Karpas-422 (cell line): ENCODE measurements at regions not wholly inside any gene's neighbourhood (a gene's known extent, or its start where the extent isn't known, plus 50 kb on each side); places are given as distances from the start of the nearest gene placed in this dataset.

Experiments
- DNase-seq: peaks from one replicate; pipeline ENCODE4 v3.0.0-alpha.2; 2015
- H2AFZ ChIP-seq: fragments of 200-600 bp; sonication (generic); 2 replicates; pipeline ENCODE4 v1.6.1; 2014; ENCODE audit warnings: antibody characterized with exemption, low read length, mixed read lengths
- H3K27ac ChIP-seq: fragments of 200-600 bp; sonication (generic); 2 replicates; pipeline ENCODE4 v1.5.1; 2014; ENCODE audit warnings: mild to moderate bottlenecking, low read length, moderate library complexity
- H3K27me3 ChIP-seq: fragments of 200-600 bp; sonication (generic); 2 replicates; pipeline ENCODE4 v1.6.1; 2014; ENCODE audit warnings: low read length, mixed read lengths
- H3K36me3 ChIP-seq: fragments of 200-600 bp; sonication (generic); 2 replicates; pipeline ENCODE4 v1.6.1; 2014; ENCODE audit warnings: low read length, mixed read lengths; ENCODE audit not compliant: insufficient read depth
- H3K4me1 ChIP-seq: fragments of 200-600 bp; sonication (generic); 2 replicates; pipeline ENCODE4 v1.6.1; 2014; ENCODE audit warnings: mild to moderate bottlenecking, low read length, mixed read lengths
- H3K4me2 ChIP-seq: fragments of 200-600 bp; sonication (generic); 2 replicates; pipeline ENCODE4 v1.6.1; 2014; ENCODE audit warnings: low read length, low read depth, mild to moderate bottlenecking; ENCODE audit not compliant: poor library complexity, severe bottlenecking
- H3K4me3 ChIP-seq: fragments of 200-600 bp; sonication (generic); 2 replicates; pipeline ENCODE4 v1.5.1; 2014; ENCODE audit warnings: mild to moderate bottlenecking, antibody characterized with exemption, low read length, mixed read lengths
- H3K79me2 ChIP-seq: fragments of 200-600 bp; sonication (generic); 2 replicates; pipeline ENCODE4 v1.6.1; 2014; ENCODE audit warnings: mild to moderate bottlenecking, low read length, mixed read lengths
- H3K9ac ChIP-seq: fragments of 200-600 bp; sonication (generic); 2 replicates; pipeline ENCODE4 v1.6.0; 2014; ENCODE audit warnings: low read length
- H3K9me2 ChIP-seq: fragments of 200-600 bp; sonication (generic), shearing (Covaris generic); replicated peaks from 2 replicates; pipeline ENCODE4 v1.6.0; 2014; ENCODE audit warnings: mild to moderate bottlenecking, low read length, moderate library complexity; ENCODE audit not compliant: insufficient read depth
- H3K9me3 ChIP-seq: fragments of 300-700, 200-600 bp; sonication (generic); 2 replicates; pipeline ENCODE4 v1.6.1; 2014; ENCODE audit warnings: low read length, mixed read lengths
- H4K20me1 ChIP-seq: fragments of 200-600 bp; sonication (generic); 2 replicates; pipeline ENCODE4 v1.6.1; 2014; ENCODE audit warnings: mild to moderate bottlenecking, antibody characterized with exemption, low read length, low read depth; ENCODE audit not compliant: insufficient read depth

DNA sequence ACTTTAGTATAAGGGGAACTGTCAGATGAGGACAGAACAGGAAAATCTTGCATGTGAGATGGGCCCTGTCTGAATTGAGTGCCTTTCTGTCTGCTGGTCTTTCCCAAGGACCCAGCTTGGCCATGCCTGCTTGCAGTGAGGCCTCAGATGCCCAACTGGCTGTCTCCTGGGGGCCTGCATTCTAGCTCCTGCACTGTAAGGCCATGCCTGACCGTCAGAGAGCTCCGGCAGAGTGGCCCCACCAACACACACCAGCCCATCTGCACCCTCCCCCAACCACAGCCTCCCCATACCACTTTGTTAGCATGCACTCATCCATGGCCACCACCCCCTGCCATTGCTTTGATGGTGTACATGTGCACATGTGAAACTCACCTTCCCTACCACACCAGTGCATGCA is 190.4 kb upstream of the RPRM start:
- no peak overlapping the region for H3K4me3 ChIP-seq
- H4K20me1 ChIP-seq, result no peaks in the 10 kb centered on the region
- no peak overlapping the region for H3K4me2 ChIP-seq
- H2AFZ ChIP-seq, result no peak overlapping the region
- no peak overlapping the region for H3K27ac ChIP-seq
- H3K9me3 ChIP-seq, result no peaks in the 10 kb centered on the region
- no peak for DNase-seq
- H3K27me3 ChIP-seq, result no peaks in the 10 kb centered on the region
- H3K79me2 ChIP-seq, result no peaks in the 10 kb centered on the region
- no peak overlapping the region for H3K9ac ChIP-seq
- no peaks in the 10 kb centered on the region for H3K4me1 ChIP-seq
- H3K9me2 ChIP-seq, result no peaks in the 10 kb centered on the region
- no peaks in the 10 kb centered on the region for H3K36me3 ChIP-seq

- Histone ChIP-seq H3K9me3 (no peaks in the 10 kb centered on the region), H3K27me3 (no peaks in the 10 kb centered on the region), H3K4me1 (no peaks in the 10 kb centered on the region), H2AFZ (no peak overlapping the region), H3K9me2 (no peaks in the 10 kb centered on the region; the same call in 1 of the 2 replicates), H3K79me2 (no peaks in the 10 kb centered on the region), H3K4me2 (no peak overlapping the region), H3K36me3 (no peaks in the 10 kb centered on the region), H3K9ac (no peak overlapping the region), H3K4me3 (no peak overlapping the region), H3K27ac (no peak overlapping the region), H4K20me1 (no peaks in the 10 kb centered on the region)
- no peak for DNase-seq
Observed at GRCh38 chr2:153710128-153710527, 161.6 kb upstream of the GALNT13 start.

DNA sequence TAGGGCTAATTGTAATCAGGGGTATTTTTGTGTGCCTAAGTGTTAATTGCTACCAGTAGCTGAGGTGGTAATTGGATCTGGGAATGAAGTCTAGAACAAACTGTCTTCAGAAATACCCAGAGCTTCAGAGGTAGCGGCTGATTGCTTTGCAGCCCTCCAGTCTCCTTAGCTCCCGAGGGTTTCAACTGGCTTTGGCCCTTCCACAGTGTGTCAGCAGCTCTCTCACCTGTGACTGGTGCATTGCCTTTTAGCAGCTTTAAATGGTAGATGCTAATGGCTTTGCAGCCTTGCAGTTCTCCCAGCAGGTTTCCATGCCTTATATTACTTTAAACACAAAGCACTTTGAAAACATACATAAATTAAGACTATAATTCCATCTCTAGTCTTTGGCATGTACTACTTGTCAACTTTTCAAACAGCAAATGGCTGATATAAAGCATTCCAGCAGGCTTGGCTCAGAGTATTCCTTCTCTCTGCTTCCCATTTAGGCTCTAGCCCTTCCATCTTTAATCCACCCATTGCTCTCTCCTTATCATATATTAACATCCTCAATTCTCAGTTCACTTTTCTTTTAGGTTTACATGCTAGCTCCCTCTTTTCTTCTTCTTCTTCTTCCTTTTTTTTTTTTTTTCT is 156.4 kb upstream of the GALNT13 start:
- Histone ChIP-seq H2AFZ (no peak overlapping the region), H3K4me2 (no peak overlapping the region), H3K4me1 (no peaks in the 10 kb centered on the region), H3K9me3 (no peaks in the 10 kb centered on the region), H3K79me2 (no peaks in the 10 kb centered on the region), H3K27ac (no peak overlapping the region), H3K36me3 (no peaks in the 10 kb centered on the region), H3K27me3 (no peaks in the 10 kb centered on the region), H3K9me2 (no peaks in the 10 kb centered on the region; the same call in 1 of the 2 replicates), H4K20me1 (no peaks in the 10 kb centered on the region), H3K4me3 (no peak overlapping the region), H3K9ac (no peak overlapping the region)
- DNase-seq, result no peak

DNA sequence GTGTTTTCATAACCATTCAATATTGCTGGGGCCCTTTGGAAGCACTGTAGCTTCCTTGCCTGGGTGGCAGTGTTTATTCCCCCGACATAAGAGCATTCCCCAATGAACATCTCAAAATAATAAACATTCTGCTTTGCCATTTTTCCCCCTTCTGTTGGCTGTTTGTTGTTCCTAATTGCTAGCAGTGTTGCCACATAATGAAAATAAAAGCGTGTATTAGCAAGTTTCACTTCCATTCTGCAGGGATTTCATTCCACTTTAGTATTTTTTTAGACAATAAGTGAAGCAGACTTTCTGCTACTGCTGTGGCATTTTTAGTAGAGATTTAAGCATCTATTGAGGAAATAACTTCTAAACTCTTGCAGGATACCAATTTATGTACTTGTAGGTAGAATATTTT is 154.7 kb upstream of the GALNT13 start:
- H3K36me3 ChIP-seq, result no peaks in the 10 kb centered on the region
- H3K27ac ChIP-seq, result no peak overlapping the region
- no peaks in the 10 kb centered on the region for H3K79me2 ChIP-seq
- no peak for DNase-seq
- no peaks in the 10 kb centered on the region; the same call in 1 of the 2 replicates for H3K9me2 ChIP-seq
- H3K4me1 ChIP-seq, result no peaks in the 10 kb centered on the region
- no peaks in the 10 kb centered on the region for H3K9me3 ChIP-seq
- H4K20me1 ChIP-seq, result no peaks in the 10 kb centered on the region
- no peak overlapping the region for H3K9ac ChIP-seq
- H3K27me3 ChIP-seq, result no peaks in the 10 kb centered on the region
- H3K4me3 ChIP-seq, result no peak overlapping the region
- no peak overlapping the region for H3K4me2 ChIP-seq
- no peak overlapping the region for H2AFZ ChIP-seq

DNA sequence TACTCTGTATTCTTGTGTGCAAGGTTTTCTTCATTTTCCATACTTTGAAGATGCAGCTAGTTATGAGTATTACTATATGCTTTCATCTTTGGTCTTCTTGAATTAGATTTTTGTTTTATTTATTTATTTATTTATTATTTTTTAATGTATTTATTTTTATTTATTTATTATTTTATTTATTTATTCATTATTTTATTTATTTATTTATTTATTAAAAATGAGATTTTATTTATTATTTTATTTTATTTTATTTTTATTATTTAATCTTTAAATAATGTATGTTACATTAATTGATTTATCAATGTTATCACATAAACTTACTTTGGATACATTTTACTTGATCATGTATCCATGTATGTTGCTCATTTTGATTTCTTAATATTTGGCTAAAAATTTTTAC is 132.3 kb upstream of the GALNT13 start:
- H3K4me1 ChIP-seq, result no peaks in the 10 kb centered on the region
- H3K9ac ChIP-seq, result no peak overlapping the region
- DNase-seq, result no peak
- no peaks in the 10 kb centered on the region for H3K9me2 ChIP-seq
- no peak overlapping the region for H2AFZ ChIP-seq
- 0 out of 2 replicates have a peak, but pooled peaks cover 3% of the 10 kb centered on the region for H3K9me3 ChIP-seq
- H3K27me3 ChIP-seq, result no peaks in the 10 kb centered on the region
- H3K4me2 ChIP-seq, result no peak overlapping the region
- no peaks in the 10 kb centered on the region for H3K79me2 ChIP-seq
- no peaks in the 10 kb centered on the region for H3K36me3 ChIP-seq
- no peaks in the 10 kb centered on the region for H4K20me1 ChIP-seq
- H3K4me3 ChIP-seq, result no peak overlapping the region
- no peak overlapping the region for H3K27ac ChIP-seq

- Histone ChIP-seq H3K9me2 (no peaks in the 10 kb centered on the region), H4K20me1 (no peaks in the 10 kb centered on the region), H3K9ac (no peak overlapping the region), H3K4me2 (no peak overlapping the region), H3K27ac (no peak overlapping the region), H3K79me2 (no peaks in the 10 kb centered on the region), H3K9me3 (peaks cover 6% of the 10 kb centered on the region), H3K36me3 (no peaks in the 10 kb centered on the region), H2AFZ (no peak overlapping the region), H3K4me3 (no peak overlapping the region), H3K4me1 (no peaks in the 10 kb centered on the region), H3K27me3 (no peaks in the 10 kb centered on the region)
- DNase-seq, result no peak
Observed at GRCh38 chr2:153761936-153762335, 109.8 kb upstream of the GALNT13 start.

DNA sequence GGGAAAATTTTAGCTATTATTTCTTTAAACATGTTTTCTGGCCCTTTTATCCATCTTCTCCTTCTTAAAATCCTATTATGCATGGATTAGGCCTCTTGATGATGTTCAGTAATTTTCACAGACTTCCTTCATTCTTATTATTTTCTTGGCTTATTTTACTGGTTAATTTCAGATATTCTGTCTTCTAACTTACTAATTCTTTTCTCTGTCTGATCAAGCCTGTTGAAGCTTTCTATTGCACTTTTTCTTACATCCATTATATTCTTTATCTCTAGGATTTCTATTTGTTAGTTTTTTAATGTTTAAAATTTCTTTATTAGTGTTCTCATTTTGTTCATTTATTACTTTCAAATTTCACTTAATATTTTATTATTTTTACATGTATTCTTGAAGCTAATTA is 105.3 kb upstream of the GALNT13 start:
- no peaks in the 10 kb centered on the region for H4K20me1 ChIP-seq
- no peak overlapping the region for H3K27ac ChIP-seq
- H3K9me2 ChIP-seq, result no peaks in the 10 kb centered on the region
- H3K9me3 ChIP-seq, result peaks cover 31% of the 10 kb centered on the region
- DNase-seq, result no peak
- H3K4me3 ChIP-seq, result no peak overlapping the region
- H2AFZ ChIP-seq, result no peak overlapping the region
- H3K9ac ChIP-seq, result no peak overlapping the region
- H3K4me1 ChIP-seq, result no peaks in the 10 kb centered on the region
- H3K4me2 ChIP-seq, result no peak overlapping the region
- H3K27me3 ChIP-seq, result no peaks in the 10 kb centered on the region
- H3K79me2 ChIP-seq, result no peaks in the 10 kb centered on the region
- H3K36me3 ChIP-seq, result no peaks in the 10 kb centered on the region

- Histone ChIP-seq H3K36me3 (no peaks in the 10 kb centered on the region), H4K20me1 (no peaks in the 10 kb centered on the region), H3K9ac (no peak overlapping the region), H3K4me1 (no peaks in the 10 kb centered on the region), H2AFZ (no peak overlapping the region), H3K4me2 (no peak overlapping the region), H3K9me3 (peaks cover 31% of the 10 kb centered on the region), H3K9me2 (no peaks in the 10 kb centered on the region), H3K27me3 (no peaks in the 10 kb centered on the region), H3K27ac (no peak overlapping the region), H3K79me2 (no peaks in the 10 kb centered on the region), H3K4me3 (no peak overlapping the region)
- no peak for DNase-seq
Observed at GRCh38 chr2:153770359-153770991, 101.2 kb upstream of the GALNT13 start.
